ENCODE measurements at regions not wholly inside any gene's neighbourhood (a gene's known extent, or its start where the extent isn't known, plus 50 kb on each side); places are given as distances from the start of the nearest gene placed in this dataset.

DNA sequence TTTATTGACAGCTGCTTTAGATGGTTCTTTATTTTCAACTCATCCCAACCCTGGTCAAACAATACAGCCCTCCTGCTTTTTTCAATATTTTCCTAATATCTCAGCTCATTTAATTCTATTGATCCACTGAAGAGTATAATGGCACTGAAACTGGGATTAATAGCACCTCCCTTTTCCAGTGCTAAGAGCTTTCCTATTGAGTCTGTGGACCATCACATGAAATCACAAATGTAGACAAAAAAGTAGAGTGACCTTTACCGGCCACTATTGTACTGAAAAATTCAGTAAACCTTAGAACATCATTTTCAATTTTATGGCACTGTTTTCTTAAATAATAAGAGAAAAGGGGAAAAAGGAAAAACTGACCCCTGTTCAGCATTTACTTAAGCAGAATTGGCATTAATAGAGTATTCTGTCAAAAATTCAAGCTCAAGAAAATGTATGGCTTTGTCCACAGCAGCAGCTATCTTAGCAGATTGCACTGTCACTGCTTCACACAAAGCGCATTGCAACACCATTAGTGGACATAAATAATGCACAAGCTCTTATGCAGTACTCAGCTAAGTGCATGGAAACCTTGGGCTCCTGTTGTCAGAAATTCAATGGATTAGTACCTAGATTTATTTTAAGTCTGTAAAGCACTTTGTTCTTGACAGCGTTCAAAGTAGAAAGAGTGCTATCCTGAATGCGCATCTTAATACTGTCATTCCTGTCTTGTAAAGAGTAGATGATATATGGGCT, 851.0 kb upstream of the KLHL1 start:
- no peak for TF ChIP-seq POLR2AphosphoS5 (IDR thresholded peaks at IDR 0.05)
- no peak for TF ChIP-seq EP300 (IDR thresholded peaks at IDR 0.05)
- no peak for TF ChIP-seq POLR2A (IDR thresholded peaks at IDR 0.05)
- TF ChIP-seq, protein P1, sequence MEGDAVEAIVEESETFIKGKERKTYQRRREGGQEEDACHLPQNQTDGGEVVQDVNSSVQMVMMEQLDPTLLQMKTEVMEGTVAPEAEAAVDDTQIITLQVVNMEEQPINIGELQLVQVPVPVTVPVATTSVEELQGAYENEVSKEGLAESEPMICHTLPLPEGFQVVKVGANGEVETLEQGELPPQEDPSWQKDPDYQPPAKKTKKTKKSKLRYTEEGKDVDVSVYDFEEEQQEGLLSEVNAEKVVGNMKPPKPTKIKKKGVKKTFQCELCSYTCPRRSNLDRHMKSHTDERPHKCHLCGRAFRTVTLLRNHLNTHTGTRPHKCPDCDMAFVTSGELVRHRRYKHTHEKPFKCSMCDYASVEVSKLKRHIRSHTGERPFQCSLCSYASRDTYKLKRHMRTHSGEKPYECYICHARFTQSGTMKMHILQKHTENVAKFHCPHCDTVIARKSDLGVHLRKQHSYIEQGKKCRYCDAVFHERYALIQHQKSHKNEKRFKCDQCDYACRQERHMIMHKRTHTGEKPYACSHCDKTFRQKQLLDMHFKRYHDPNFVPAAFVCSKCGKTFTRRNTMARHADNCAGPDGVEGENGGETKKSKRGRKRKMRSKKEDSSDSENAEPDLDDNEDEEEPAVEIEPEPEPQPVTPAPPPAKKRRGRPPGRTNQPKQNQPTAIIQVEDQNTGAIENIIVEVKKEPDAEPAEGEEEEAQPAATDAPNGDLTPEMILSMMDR (IDR thresholded peaks at IDR 0.05) = no peak
- Histone ChIP-seq H3K36me3 (no peaks in the 10 kb centered on the region), H3K9me3 (no peaks in the 10 kb centered on the region), H3K4me3 (no peak overlapping the region), H3K27me3 (no peaks in the 10 kb centered on the region), H3K4me1 (no peaks in the 10 kb centered on the region), H3K27ac (no peak overlapping the region)
- WGBS, 2 donors = 82 to 90% methylated on average over 4 of the region's 4 CpGs
- intact Hi-C loops (cut with DNase I) = no loop called here
- no peak for DNase-seq

DNA sequence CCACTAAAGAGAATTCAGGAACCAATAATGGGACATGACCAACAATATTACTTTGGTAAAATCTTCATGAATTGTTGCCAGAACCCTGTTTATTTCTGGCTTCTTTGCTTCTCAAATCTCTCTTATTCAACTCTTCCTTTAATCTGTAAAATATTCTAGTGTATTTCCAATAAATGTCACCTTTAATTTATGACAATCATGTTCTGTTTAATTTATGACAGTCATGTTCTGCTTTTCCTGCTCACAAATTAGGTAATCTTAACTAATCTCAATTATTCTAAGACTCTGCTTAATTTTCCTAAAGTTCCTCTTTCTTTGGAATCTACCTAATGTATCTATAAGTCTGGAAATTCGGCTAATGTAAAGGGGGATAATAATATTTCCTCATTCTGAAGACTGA, 847.6 kb upstream of the KLHL1 start:
- Histone ChIP-seq H3K36me3 (no peaks in the 10 kb centered on the region), H3K4me1 (no peaks in the 10 kb centered on the region), H3K4me3 (no peak overlapping the region), H3K9me3 (no peaks in the 10 kb centered on the region), H3K27me3 (no peaks in the 10 kb centered on the region), H3K27ac (no peak overlapping the region)
- 64 to 69% methylated on average over 1 of the region's 1 CpG for WGBS, 2 donors
- no peak for DNase-seq
- TF ChIP-seq EP300 (IDR thresholded peaks at IDR 0.05) (no peak), POLR2AphosphoS5 (IDR thresholded peaks at IDR 0.05) (no peak), POLR2A (IDR thresholded peaks at IDR 0.05) (no peak)
- TF ChIP-seq, protein P1 (IDR thresholded peaks at IDR 0.05) = no peak
- intact Hi-C loops (cut with DNase I) = no loop called here

DNA sequence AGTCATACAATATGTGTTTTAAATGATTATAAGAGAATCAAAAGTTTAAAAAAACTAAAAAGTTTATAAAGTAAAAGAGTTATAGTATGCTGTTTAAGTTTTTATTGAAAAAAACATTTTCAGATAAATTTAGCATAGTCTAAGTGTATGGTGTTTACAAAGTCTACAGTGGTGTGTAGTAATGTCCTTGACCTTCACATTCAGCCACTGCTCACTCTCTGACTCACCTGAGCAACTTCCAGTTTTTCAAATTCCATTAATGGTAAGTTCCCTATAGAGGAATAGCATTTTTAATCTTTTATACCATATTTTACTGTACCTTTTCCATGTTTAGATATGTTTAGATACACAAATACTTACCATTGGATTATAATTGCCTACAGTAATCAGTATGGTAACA, 842.4 kb upstream of the KLHL1 start:
- Histone ChIP-seq H3K4me1 (no peaks in the 10 kb centered on the region), H3K36me3 (no peaks in the 10 kb centered on the region), H3K27ac (no peak overlapping the region), H3K4me3 (no peak overlapping the region), H3K9me3 (no peaks in the 10 kb centered on the region), H3K27me3 (no peaks in the 10 kb centered on the region)
- intact Hi-C loops (cut with DNase I) = no loop called here
- no peak for DNase-seq
- TF ChIP-seq POLR2AphosphoS5 (IDR thresholded peaks at IDR 0.05) (no peak), EP300 (IDR thresholded peaks at IDR 0.05) (no peak), POLR2A (IDR thresholded peaks at IDR 0.05) (no peak)
- TF ChIP-seq, protein P1 (IDR thresholded peaks at IDR 0.05) = no peak

DNA sequence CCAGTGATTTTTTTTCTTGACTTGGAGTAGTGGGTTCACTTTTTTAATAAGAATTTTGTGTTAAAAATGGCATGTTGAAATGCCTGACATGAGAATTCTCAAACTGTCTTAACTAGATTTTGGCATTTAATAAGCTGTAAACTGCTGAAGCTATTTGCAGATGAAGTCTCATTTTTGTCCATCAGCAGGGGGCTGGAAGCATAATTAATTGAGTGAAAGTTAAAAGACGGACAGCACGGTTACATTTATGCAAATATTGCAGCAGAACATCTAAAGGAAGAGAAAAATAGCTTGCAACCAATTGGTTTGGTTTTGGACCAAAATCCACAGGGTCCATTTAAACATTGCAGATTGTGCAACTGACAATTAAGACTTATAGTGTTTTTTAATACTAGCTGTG, 837.3 kb upstream of the KLHL1 start:
- no peak for DNase-seq
- intact Hi-C loops (cut with DNase I) = no loop called here
- no peaks in the 10 kb centered on the region for H3K36me3 ChIP-seq
- H3K4me1 ChIP-seq = no peaks in the 10 kb centered on the region
- H3K9me3 ChIP-seq = no peaks in the 10 kb centered on the region
- H3K27ac ChIP-seq = no peak overlapping the region
- 89 to 92% methylated on average over 2 of the region's 2 CpGs for WGBS, 2 donors
- H3K4me3 ChIP-seq = no peak overlapping the region
- TF ChIP-seq, protein P1 (IDR thresholded peaks at IDR 0.05) = no peak
- TF ChIP-seq POLR2AphosphoS5 (IDR thresholded peaks at IDR 0.05) (no peak), POLR2A (IDR thresholded peaks at IDR 0.05) (no peak), EP300 (IDR thresholded peaks at IDR 0.05) (no peak)
- no peaks in the 10 kb centered on the region for H3K27me3 ChIP-seq

DNA sequence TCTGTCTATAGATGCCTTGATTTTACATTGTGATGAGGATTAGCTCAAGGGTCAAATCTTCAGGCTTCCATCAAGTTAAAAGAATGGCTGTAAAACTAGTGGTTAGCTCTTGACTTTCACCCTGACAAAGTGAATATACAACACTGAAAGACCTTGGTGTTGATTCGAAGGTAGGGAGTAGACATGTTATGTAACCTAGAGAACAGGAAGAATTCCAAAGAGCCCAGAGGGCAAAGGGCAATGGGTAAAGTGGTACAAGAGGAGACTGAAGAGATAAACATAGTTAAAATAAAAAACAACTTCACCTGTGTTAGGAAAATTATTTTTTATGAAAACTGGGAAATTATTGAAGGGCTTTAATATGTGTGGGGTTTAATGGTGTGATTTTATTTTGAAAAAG, 833.2 kb upstream of the KLHL1 start:
- DNase-seq = no peak
- Histone ChIP-seq H3K36me3 (no peaks in the 10 kb centered on the region), H3K4me3 (no peak overlapping the region), H3K27ac (no peak overlapping the region), H3K27me3 (no peaks in the 10 kb centered on the region), H3K4me1 (no peaks in the 10 kb centered on the region), H3K9me3 (no peaks in the 10 kb centered on the region)
- intact Hi-C loops (cut with DNase I) = no loop called here
- TF ChIP-seq, protein P1 (IDR thresholded peaks at IDR 0.05) = no peak
- TF ChIP-seq EP300 (IDR thresholded peaks at IDR 0.05) = no peak
- 20 to 60% methylated on average over 1 of the region's 1 CpG for WGBS, 2 donors

All from sigmoid colon (tissue), 6 donors.